GM23338 (cell line): ENCODE measurements at regions not wholly inside any gene's neighbourhood (a gene's known extent, or its start where the extent isn't known, plus 50 kb on each side); places are given as distances from the start of the nearest gene placed in this dataset.

Experiments
- ATAC-seq: fragments of 200-7000 bp; cut with Tn5 transposase; 3 replicates; pipeline ENCODE4 v1.9.1; 2020
- DNase-seq: peaks from one replicate; pipeline ENCODE4 v3.0.0-alpha.2; 2015; ENCODE audit warnings: low spot score
- H2AFZ ChIP-seq: fragments of 200-600 bp; sonication (generic); 2 replicates; pipeline ENCODE4 v1.8.0; 2016; ENCODE audit warnings: antibody characterized with exemption, mild to moderate bottlenecking, moderate library complexity
- H3F3A ChIP-seq: fragments of 200-600 bp; sonication (generic); replicated peaks from 2 replicates; pipeline ENCODE4 v1.8.0; 2017; ENCODE audit warnings: antibody characterized with exemption, mixed run types, low read depth
- H3K27ac ChIP-seq: fragments of 200-600 bp; sonication (generic); 2 replicates; pipeline ENCODE4 v1.6.1; 2016; ENCODE audit warnings: low read depth
- H3K27me3 ChIP-seq: fragments of 200-600 bp; sonication (generic); 2 replicates; pipeline ENCODE4 v1.8.0; 2016; ENCODE audit warnings: mild to moderate bottlenecking, mixed run types, moderate library complexity; ENCODE audit not compliant: insufficient read depth
- H3K36me3 ChIP-seq: fragments of 200-600 bp; sonication (generic); 2 replicates; pipeline ENCODE4 v1.8.0; 2016; ENCODE audit warnings: mild to moderate bottlenecking; ENCODE audit not compliant: insufficient read depth
- H3K4me1 ChIP-seq: fragments of 200-600 bp; sonication (generic); 2 replicates; pipeline ENCODE4 v1.8.0; 2016; ENCODE audit warnings: mild to moderate bottlenecking, moderate library complexity; ENCODE audit not compliant: insufficient read depth
- H3K4me2 ChIP-seq: fragments of 200-600 bp; sonication (generic); 2 replicates; pipeline ENCODE4 v1.7.1; 2017; ENCODE audit warnings: mixed run types
- H3K4me3 ChIP-seq: fragments of 200-600 bp; sonication (generic); 2 replicates; pipeline ENCODE4 v1.6.1; 2016; ENCODE audit warnings: mixed run types
- H3K79me2 ChIP-seq: fragments of 200-600 bp; sonication (generic); replicated peaks from 2 replicates; pipeline ENCODE4 v1.8.0; 2017; ENCODE audit warnings: mild to moderate bottlenecking; ENCODE audit not compliant: insufficient read depth
- H3K9me2 ChIP-seq: fragments of 200-600 bp; sonication (generic); 2 replicates; pipeline ENCODE4 v1.8.0; 2017; ENCODE audit not compliant: insufficient read depth
- H4K20me1 ChIP-seq: fragments of 200-600 bp; sonication (generic); replicated peaks from 2 replicates; pipeline ENCODE4 v1.8.0; 2017; ENCODE audit warnings: mild to moderate bottlenecking; ENCODE audit not compliant: insufficient read depth
- H3K27ac Mint-ChIP-seq: 2 replicates; pipeline ENCODE4 v1.8.0; 2020; ENCODE audit warnings: inconsistent platforms, mild to moderate bottlenecking, moderate library complexity, mixed read lengths
- H3K27me3 Mint-ChIP-seq: 3 replicates; pipeline ENCODE4 v1.8.0; 2022; ENCODE audit warnings: low read depth, mild to moderate bottlenecking, moderate library complexity, mixed read lengths, inconsistent platforms; ENCODE audit not compliant: insufficient read depth, poor library complexity
- H3K36me3 Mint-ChIP-seq: 3 replicates; pipeline ENCODE4 v1.8.0; 2021; ENCODE audit warnings: low read depth, mild to moderate bottlenecking, inconsistent platforms, moderate library complexity, mixed read lengths
- H3K4me1 Mint-ChIP-seq: 3 replicates; pipeline ENCODE4 v1.8.0; 2020; ENCODE audit warnings: mild to moderate bottlenecking, inconsistent platforms, mixed read lengths
- H3K4me3 Mint-ChIP-seq: 3 replicates; pipeline ENCODE4 v1.8.0; 2021; ENCODE audit warnings: moderate library complexity, mild to moderate bottlenecking, inconsistent platforms, mixed read lengths
- H3K9me3 Mint-ChIP-seq: 3 replicates; pipeline ENCODE4 v1.8.0; 2020; ENCODE audit warnings: moderate library complexity, mild to moderate bottlenecking, inconsistent platforms, mixed read lengths
- ETS1 ChIP-seq: IDR thresholded peaks from 2 replicates; pipeline ENCODE4 v1.6.1; 2016; ENCODE audit warnings: antibody characterized with exemption
- EZH2phosphoT487 ChIP-seq: fragments of 200-600 bp; sonication (generic); IDR thresholded peaks from one replicate; pipeline ENCODE4 v1.8.1; 2018; ENCODE audit warnings: antibody characterized with exemption; ENCODE audit not compliant: unreplicated experiment
- NANOG ChIP-seq: IDR thresholded peaks from 2 replicates; pipeline ENCODE4 v1.6.1; 2016; ENCODE audit warnings: antibody characterized with exemption, borderline replicate concordance
- STAT1 ChIP-seq: IDR thresholded peaks from one replicate; pipeline ENCODE4 v1.6.1; 2016; ENCODE audit warnings: antibody characterized with exemption; ENCODE audit not compliant: unreplicated experiment
- ZNF114 ChIP-seq: fragments of 250-450 bp; sonication (Bioruptor Pico); IDR thresholded peaks from 2 replicates; pipeline ENCODE4 v1.5.0; 2020; ENCODE audit warnings: mild to moderate bottlenecking, moderate library complexity
- ZNF462 ChIP-seq: fragments of 250-450 bp; sonication (Bioruptor Pico); IDR thresholded peaks from 2 replicates; pipeline ENCODE4 v1.5.0; 2020; ENCODE audit warnings: mild to moderate bottlenecking, moderate library complexity

- Histone ChIP-seq H3K4me1 (peaks cover 26% of the 10 kb centered on the region), H3F3A (peaks cover 4% of the 10 kb centered on the region; the same call in 1 of the 2 replicates), H3K79me2 (no peaks in the 10 kb centered on the region), H4K20me1 (no peaks in the 10 kb centered on the region), H3K4me2 (peak overlapping the region; percentile 25), H3K4me3 (0 out of 2 replicates have a peak overlapping the region, but pooled peaks have one; percentile 6), H3K27ac (peak overlapping the region; percentile 97), H2AFZ (no peak overlapping the region), H3K27me3 (no peaks in the 10 kb centered on the region), H3K36me3 (no peaks in the 10 kb centered on the region), H3K9me2 (0 out of 2 replicates have a peak, but pooled peaks cover 6% of the 10 kb centered on the region)
- peaks cover 7% of the 10 kb centered on the region for H3K27me3 Mint-ChIP-seq
- peaks cover 35% of the 10 kb centered on the region for H3K36me3 Mint-ChIP-seq
- H3K4me3 Mint-ChIP-seq, result peak overlapping the region; percentile 9; the same call in 1 of the 3 replicates
- ATAC-seq (peak; percentile 68), DNase-seq (peak; percentile 86)
- peaks cover 49% of the 10 kb centered on the region for H3K4me1 Mint-ChIP-seq
- H3K9me3 Mint-ChIP-seq, result peaks cover 38% of the 10 kb centered on the region
- TF ChIP-seq EZH2phosphoT487, result no peak
- TF ChIP-seq ZNF114 (CRISPR knock-in tag), result no peak
- TF ChIP-seq STAT1, result no peak
- peak; percentile 98 for TF ChIP-seq NANOG
- no peak for TF ChIP-seq ETS1
- H3K27ac Mint-ChIP-seq, result peak overlapping the region; percentile 91
Measured at GRCh38 chr7:138205614-138206150, 129.4 kb downstream of the AKR1D1 start.

- H3K27ac ChIP-seq, result peak overlapping the region; percentile 97
- H3K4me3 ChIP-seq, result no peak overlapping the region
- H3K9me3 Mint-ChIP-seq, result peaks cover 38% of the 10 kb centered on the region
- no peaks in the 10 kb centered on the region for H3K36me3 ChIP-seq
- H3K4me1 Mint-ChIP-seq, result peaks cover 53% of the 10 kb centered on the region
- no peaks in the 10 kb centered on the region for H3K27me3 ChIP-seq
- H3K9me2 ChIP-seq, result 0 out of 2 replicates have a peak, but pooled peaks cover 6% of the 10 kb centered on the region
- peak; percentile 61 for ATAC-seq
- H3K79me2 ChIP-seq, result no peaks in the 10 kb centered on the region
- H3K36me3 Mint-ChIP-seq, result peaks cover 46% of the 10 kb centered on the region
- H3K4me1 ChIP-seq, result peaks cover 31% of the 10 kb centered on the region
- no peak overlapping the region for H2AFZ ChIP-seq
- peak; percentile 79 for DNase-seq
- 0 out of 2 replicates have a peak overlapping the region, but pooled peaks have one; percentile 5 for H3K4me2 ChIP-seq
- no peaks in the 10 kb centered on the region for H4K20me1 ChIP-seq
- peak; percentile 90 for TF ChIP-seq NANOG
- no peak for TF ChIP-seq ZNF462 (CRISPR knock-in tag)
- H3K27me3 Mint-ChIP-seq, result peaks cover 6% of the 10 kb centered on the region
- peak overlapping the region; percentile 43; the same call in 2 of the 3 replicates for H3K4me3 Mint-ChIP-seq
- peak overlapping the region; percentile 94 for H3K27ac Mint-ChIP-seq
- peaks cover 4% of the 10 kb centered on the region; the same call in 1 of the 2 replicates for H3F3A ChIP-seq
Measured at GRCh38 chr7:138207555-138207971, 131.3 kb downstream of the AKR1D1 start.
